C4-2B (cell line): ENCODE measurements at regions not wholly inside any gene's neighbourhood (a gene's known extent, or its start where the extent isn't known, plus 50 kb on each side); places are given as distances from the start of the nearest gene placed in this dataset.

Experiments used
- H3K27ac ChIP-seq: fragments of 450-650 bp; 2 replicates; pipeline ENCODE4 v1.5.1; 2017
- CTCF ChIP-seq: fragments of 450-650 bp; conservative IDR thresholded peaks from 2 replicates; pipeline ENCODE4 v1.5.1; 2017; ENCODE audit warnings: mild to moderate bottlenecking
- ZFX ChIP-seq: fragments of 450-650 bp; IDR thresholded peaks from 2 replicates; pipeline ENCODE4 v1.6.1; 2017

- H3K27ac ChIP-seq: no peak overlapping the region
- TF ChIP-seq ZFX (no peak), CTCF (no peak)
Measured at GRCh38 chr6:146894624-146895023, 295.9 kb downstream of the ADGB start.

GRCh38 chr6:146895101-146895771 is 296.5 kb downstream of the ADGB start:
- H3K27ac ChIP-seq: no peak overlapping the region
- no peak for TF ChIP-seq ZFX
- TF ChIP-seq CTCF: no peak

GRCh38 chr6:146895772-146896061 is 296.9 kb downstream of the ADGB start:
- TF ChIP-seq CTCF (no peak), ZFX (no peak)
- H3K27ac ChIP-seq: no peak overlapping the region

- no peak for TF ChIP-seq ZFX
- H3K27ac ChIP-seq: no peak overlapping the region
Measured at GRCh38 chr6:146896062-146896813, 297.5 kb downstream of the ADGB start.

GRCh38 chr6:146896960-146897701 is 298.4 kb downstream of the ADGB start:
- no peak overlapping the region for H3K27ac ChIP-seq

GRCh38 chr6:146898069-146898887 is 299.5 kb downstream of the ADGB start:
- H3K27ac ChIP-seq: no peak overlapping the region
- TF ChIP-seq CTCF: no peak
- TF ChIP-seq ZFX: no peak

More at GRCh38 chr6:146896960-146897701, 298.4 kb downstream of the ADGB start:
- TF ChIP-seq ZFX: no peak
- no peak for TF ChIP-seq CTCF

- H3K27ac ChIP-seq: no peak overlapping the region
- TF ChIP-seq CTCF (no peak), ZFX (no peak)
Measured at GRCh38 chr6:146898888-146899227, 300.1 kb downstream of the ADGB start.
